ENCODE measurements at regions not wholly inside any gene's neighbourhood (a gene's known extent, or its start where the extent isn't known, plus 50 kb on each side); places are given as distances from the start of the nearest gene placed in this dataset.

DNA sequence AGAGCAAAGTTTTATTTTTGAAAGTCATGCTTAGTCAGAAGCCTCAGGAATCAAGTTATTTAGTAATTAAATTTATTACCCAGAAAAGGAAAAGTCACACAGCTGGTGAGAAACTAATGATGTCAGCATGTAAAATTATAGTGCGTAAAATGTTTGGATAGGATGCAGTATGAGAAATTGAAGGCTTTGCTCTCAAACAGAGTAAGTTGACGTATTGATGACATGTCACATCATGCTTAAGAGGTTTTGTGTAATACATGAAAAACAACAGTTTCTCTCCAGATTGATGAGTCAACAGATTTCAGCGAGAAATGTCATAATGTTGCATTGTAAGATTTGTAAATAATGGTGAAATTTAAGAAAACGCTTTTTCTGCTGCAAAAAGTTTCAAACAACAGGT, 769.8 kb downstream of the METTL15 start:
- no peak overlapping the region for H3K27ac ChIP-seq

DNA sequence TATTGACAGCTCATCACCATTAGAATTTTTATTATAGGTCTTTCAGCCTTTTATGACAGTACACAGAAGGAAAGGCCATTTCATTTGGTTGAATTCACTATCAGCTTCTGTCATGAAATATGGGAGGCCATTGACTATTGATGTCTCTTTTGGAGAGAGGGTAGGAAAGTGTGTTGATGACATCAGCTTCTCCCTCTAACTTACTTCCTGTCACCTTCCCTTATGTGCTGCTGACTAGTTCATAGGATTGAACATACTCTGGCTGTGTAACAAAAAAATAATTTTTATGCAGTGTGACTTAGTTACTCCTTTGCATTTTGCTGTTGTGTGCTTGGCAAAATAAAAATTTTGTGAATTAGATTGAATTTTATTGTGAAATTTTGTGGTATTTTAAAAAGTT, 769.2 kb downstream of the METTL15 start:
- H3K4me3 ChIP-seq: no peak overlapping the region
- TF ChIP-seq POLR2A (IDR thresholded peaks at IDR 0.05): no peak
- TF ChIP-seq, protein P1, sequence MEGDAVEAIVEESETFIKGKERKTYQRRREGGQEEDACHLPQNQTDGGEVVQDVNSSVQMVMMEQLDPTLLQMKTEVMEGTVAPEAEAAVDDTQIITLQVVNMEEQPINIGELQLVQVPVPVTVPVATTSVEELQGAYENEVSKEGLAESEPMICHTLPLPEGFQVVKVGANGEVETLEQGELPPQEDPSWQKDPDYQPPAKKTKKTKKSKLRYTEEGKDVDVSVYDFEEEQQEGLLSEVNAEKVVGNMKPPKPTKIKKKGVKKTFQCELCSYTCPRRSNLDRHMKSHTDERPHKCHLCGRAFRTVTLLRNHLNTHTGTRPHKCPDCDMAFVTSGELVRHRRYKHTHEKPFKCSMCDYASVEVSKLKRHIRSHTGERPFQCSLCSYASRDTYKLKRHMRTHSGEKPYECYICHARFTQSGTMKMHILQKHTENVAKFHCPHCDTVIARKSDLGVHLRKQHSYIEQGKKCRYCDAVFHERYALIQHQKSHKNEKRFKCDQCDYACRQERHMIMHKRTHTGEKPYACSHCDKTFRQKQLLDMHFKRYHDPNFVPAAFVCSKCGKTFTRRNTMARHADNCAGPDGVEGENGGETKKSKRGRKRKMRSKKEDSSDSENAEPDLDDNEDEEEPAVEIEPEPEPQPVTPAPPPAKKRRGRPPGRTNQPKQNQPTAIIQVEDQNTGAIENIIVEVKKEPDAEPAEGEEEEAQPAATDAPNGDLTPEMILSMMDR (IDR thresholded peaks at IDR 0.05): no peak
- H3K9me3 ChIP-seq: no peaks in the 10 kb centered on the region
- no peaks in the 10 kb centered on the region for H3K36me3 ChIP-seq (ENCODE audit: low read depth, missing control alignments)
- DNase-seq: no peak
- no peaks in the 10 kb centered on the region for H3K27me3 ChIP-seq
- H3K27ac ChIP-seq: no peak overlapping the region
- no peaks in the 10 kb centered on the region for H3K4me1 ChIP-seq
- intact Hi-C loops (cut with DNase I; ENCODE audit: low total_unique reads): no loop called here

More for the DNA sequence above, 769.8 kb downstream of the METTL15 start:
- Histone ChIP-seq H3K36me3 (ENCODE audit: low read depth, missing control alignments) (no peaks in the 10 kb centered on the region), H3K4me1 (no peaks in the 10 kb centered on the region), H3K9me3 (no peaks in the 10 kb centered on the region), H3K27me3 (no peaks in the 10 kb centered on the region), H3K4me3 (no peak overlapping the region)
- TF ChIP-seq POLR2A (IDR thresholded peaks at IDR 0.05): no peak
- intact Hi-C loops (cut with DNase I; ENCODE audit: low total_unique reads): no loop called here
- 79 to 86% methylated on average over 4 of the region's 4 CpGs for WGBS, 2 donors
- DNase-seq: no peak

DNA sequence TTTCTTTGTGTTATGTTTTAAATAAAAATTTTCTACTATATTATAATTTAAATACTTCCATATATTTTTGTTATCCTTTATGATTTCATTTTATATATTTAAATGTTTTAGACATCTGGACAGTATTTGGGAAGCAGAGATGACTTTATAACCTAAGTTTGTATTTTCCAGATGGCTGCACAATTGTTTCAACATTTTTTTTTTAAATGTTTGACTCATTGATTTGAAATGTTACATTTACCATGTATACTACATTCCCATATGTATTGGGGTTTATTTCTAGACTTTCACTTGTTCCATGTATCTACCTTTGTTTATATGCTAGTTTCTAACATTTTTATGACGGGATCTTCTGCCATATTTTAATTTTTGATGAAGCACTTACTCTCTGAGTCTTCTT, 766.5 kb downstream of the METTL15 start:
- H3K4me3 ChIP-seq: no peak overlapping the region
- H3K9me3 ChIP-seq: no peaks in the 10 kb centered on the region
- H3K27ac ChIP-seq: no peak overlapping the region
- TF ChIP-seq, protein P1 (IDR thresholded peaks at IDR 0.05): no peak
- TF ChIP-seq POLR2A (IDR thresholded peaks at IDR 0.05): no peak
- H3K27me3 ChIP-seq: no peaks in the 10 kb centered on the region
- no peaks in the 10 kb centered on the region for H3K4me1 ChIP-seq
- DNase-seq: no peak
- WGBS, 2 donors: 90 to 91% methylated on average over 1 of the region's 1 CpG
- no peaks in the 10 kb centered on the region for H3K36me3 ChIP-seq (ENCODE audit: low read depth, missing control alignments)
- intact Hi-C loops (cut with DNase I; ENCODE audit: low total_unique reads): no loop called here

DNA sequence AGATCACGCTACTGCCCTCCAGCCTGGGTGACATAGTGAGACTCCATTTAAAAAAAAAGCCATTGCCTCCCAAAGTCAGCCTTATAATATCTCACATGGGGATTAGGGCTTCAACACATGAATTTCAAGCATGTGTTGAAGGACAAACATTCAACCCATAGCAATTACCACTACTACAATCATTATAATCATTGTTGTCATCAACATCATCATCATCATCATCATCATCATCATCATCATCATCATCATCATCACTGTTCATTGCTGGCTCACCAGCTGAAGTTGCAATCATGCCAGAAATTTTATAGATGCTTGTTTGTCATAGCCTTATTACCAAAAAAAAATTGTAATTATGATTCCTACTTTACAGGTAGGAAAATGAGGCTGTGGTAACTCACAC, 762.9 kb downstream of the METTL15 start:
- WGBS, 2 donors: 76 to 78% methylated on average over 1 of the region's 1 CpG
- Histone ChIP-seq H3K27me3 (no peaks in the 10 kb centered on the region), H3K4me1 (no peaks in the 10 kb centered on the region), H3K4me3 (no peak overlapping the region), H3K27ac (no peak overlapping the region), H3K9me3 (no peaks in the 10 kb centered on the region), H3K36me3 (ENCODE audit: low read depth, missing control alignments) (no peaks in the 10 kb centered on the region)
- DNase-seq: no peak
- no peak for TF ChIP-seq POLR2A (IDR thresholded peaks at IDR 0.05)
- TF ChIP-seq, protein P1 (IDR thresholded peaks at IDR 0.05): no peak
- intact Hi-C loops (cut with DNase I; ENCODE audit: low total_unique reads): no loop called here

DNA sequence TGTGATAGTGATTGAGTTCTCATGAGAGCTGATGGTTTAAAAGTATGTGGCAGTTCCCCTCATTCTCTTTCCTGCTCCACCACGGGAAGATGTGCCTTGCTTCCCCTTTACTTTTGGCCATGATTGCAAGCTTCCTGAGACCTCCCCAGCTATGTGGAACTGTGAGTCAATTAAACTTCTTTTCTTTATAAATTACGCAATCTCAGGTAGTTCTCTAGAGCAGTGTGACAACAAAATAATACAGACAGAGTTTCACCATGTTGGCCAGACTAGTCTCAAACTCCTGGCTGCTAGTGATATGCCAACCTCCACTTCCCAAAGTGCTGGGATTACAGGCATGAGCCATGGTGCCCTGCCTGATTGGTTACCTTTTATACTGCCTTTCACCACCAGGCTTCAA, 755.2 kb downstream of the METTL15 start:
- no peaks in the 10 kb centered on the region for H3K9me3 ChIP-seq
- no peak overlapping the region for H3K27ac ChIP-seq
- H3K4me1 ChIP-seq: no peaks in the 10 kb centered on the region
- H3K36me3 ChIP-seq (ENCODE audit: low read depth, missing control alignments): no peaks in the 10 kb centered on the region
- no peaks in the 10 kb centered on the region for H3K27me3 ChIP-seq
- H3K4me3 ChIP-seq: no peak overlapping the region
- TF ChIP-seq POLR2A (IDR thresholded peaks at IDR 0.05): no peak
- TF ChIP-seq, protein P1 (IDR thresholded peaks at IDR 0.05): no peak
- 83 to 91% methylated on average over 2 of the region's 2 CpGs for WGBS, 2 donors
- DNase-seq: no peak
- intact Hi-C loops (cut with DNase I; ENCODE audit: low total_unique reads): no loop called here
